Kidney glomerular epithelial cell (primary cell): ENCODE measurements at regions not wholly inside any gene's neighbourhood (a gene's known extent, or its start where the extent isn't known, plus 50 kb on each side); places are given as distances from the start of the nearest gene placed in this dataset.
A peak's percentile ranks its signal among the peaks of the same experiment; 100 is the strongest.
"Not testable (repeated sequence)": the region's sequence is repeated elsewhere in the genome, so short reads cannot be mapped to it uniquely, and the experiment has no call there.

ENCODE experiments used
- DNase-seq: peaks from one replicate; lab custom pipeline; 2025; lab: John Stamatoyannopoulos, UW

- DNase-seq: no peak
Measured at GRCh38 chr18:43800584-43800983, 523.3 kb upstream of the SYT4 start.

GRCh38 chr18:43805646-43806194 lies 528.4 kb upstream of the SYT4 start:
- no peak for DNase-seq

- no peak for DNase-seq
Measured at GRCh38 chr18:43812627-43813026, 535.3 kb upstream of the SYT4 start.

- DNase-seq: no peak
Measured at GRCh38 chr18:43819397-43819796, 542.1 kb upstream of the SYT4 start.

GRCh38 chr18:43819873-43820272 lies 542.6 kb upstream of the SYT4 start:
- no peak for DNase-seq

GRCh38 chr18:43825768-43826167 lies 548.5 kb upstream of the SYT4 start:
- DNase-seq: no peak

- no peak for DNase-seq
Measured at GRCh38 chr18:43826215-43826614, 548.9 kb upstream of the SYT4 start.

- DNase-seq: no peak
Measured at GRCh38 chr18:43827311-43827710, 550.0 kb upstream of the SYT4 start.

GRCh38 chr18:43830303-43830702 lies 553.0 kb upstream of the SYT4 start:
- DNase-seq: no peak

GRCh38 chr18:43830947-43831346 lies 553.7 kb upstream of the SYT4 start:
- DNase-seq: no peak

GRCh38 chr18:43846299-43846698 lies 569.0 kb upstream of the SYT4 start:
- DNase-seq: no peak

GRCh38 chr18:43847164-43848091 lies 570.1 kb upstream of the SYT4 start:
- peak; percentile 77 for DNase-seq

- not testable (repeated sequence) for DNase-seq
Measured at GRCh38 chr18:43849831-43850230, 572.5 kb upstream of the SYT4 start.

- DNase-seq: no peak
Measured at GRCh38 chr18:43855376-43855775, 578.1 kb upstream of the SYT4 start.

- no peak for DNase-seq
Measured at GRCh38 chr18:43863180-43863579, 585.9 kb upstream of the SYT4 start.

- no peak for DNase-seq
Measured at GRCh38 chr18:43866696-43867095, 589.4 kb upstream of the SYT4 start.

- no peak for DNase-seq
Measured at GRCh38 chr18:43868497-43868995, 591.3 kb upstream of the SYT4 start.

- DNase-seq: peak; percentile 21
Measured at GRCh38 chr18:43869451-43870008, 592.2 kb upstream of the SYT4 start.

GRCh38 chr18:43870626-43871025 lies 593.3 kb upstream of the SYT4 start:
- no peak for DNase-seq

GRCh38 chr18:43875511-43875910 lies 598.2 kb upstream of the SYT4 start:
- no peak for DNase-seq

GRCh38 chr18:43876286-43876685 lies 599.0 kb upstream of the SYT4 start:
- DNase-seq: no peak

GRCh38 chr18:43876748-43877147 lies 599.5 kb upstream of the SYT4 start:
- no peak for DNase-seq
